ENCODE measurements at regions not wholly inside any gene's neighbourhood (a gene's known extent, or its start where the extent isn't known, plus 50 kb on each side); places are given as distances from the start of the nearest gene placed in this dataset.

GRCh38 chr11:129574431-129574830 lies 198.8 kb downstream of the BARX2 start:
- H3K27ac ChIP-seq: no peak overlapping the region
- H3K36me3 ChIP-seq (ENCODE audit: low read depth, missing control alignments): no peaks in the 10 kb centered on the region
- intact Hi-C loops (cut with DNase I; ENCODE audit: low total_unique reads): no loop called here
- 68 to 77% methylated on average over 13 of the region's 13 CpGs for WGBS, 2 donors
- no peaks in the 10 kb centered on the region for H3K27me3 ChIP-seq
- no peaks in the 10 kb centered on the region for H3K4me1 ChIP-seq
- DNase-seq: no peak
- H3K9me3 ChIP-seq: no peaks in the 10 kb centered on the region
- TF ChIP-seq POLR2A (IDR thresholded peaks at IDR 0.05): no peak
- TF ChIP-seq, protein P1, sequence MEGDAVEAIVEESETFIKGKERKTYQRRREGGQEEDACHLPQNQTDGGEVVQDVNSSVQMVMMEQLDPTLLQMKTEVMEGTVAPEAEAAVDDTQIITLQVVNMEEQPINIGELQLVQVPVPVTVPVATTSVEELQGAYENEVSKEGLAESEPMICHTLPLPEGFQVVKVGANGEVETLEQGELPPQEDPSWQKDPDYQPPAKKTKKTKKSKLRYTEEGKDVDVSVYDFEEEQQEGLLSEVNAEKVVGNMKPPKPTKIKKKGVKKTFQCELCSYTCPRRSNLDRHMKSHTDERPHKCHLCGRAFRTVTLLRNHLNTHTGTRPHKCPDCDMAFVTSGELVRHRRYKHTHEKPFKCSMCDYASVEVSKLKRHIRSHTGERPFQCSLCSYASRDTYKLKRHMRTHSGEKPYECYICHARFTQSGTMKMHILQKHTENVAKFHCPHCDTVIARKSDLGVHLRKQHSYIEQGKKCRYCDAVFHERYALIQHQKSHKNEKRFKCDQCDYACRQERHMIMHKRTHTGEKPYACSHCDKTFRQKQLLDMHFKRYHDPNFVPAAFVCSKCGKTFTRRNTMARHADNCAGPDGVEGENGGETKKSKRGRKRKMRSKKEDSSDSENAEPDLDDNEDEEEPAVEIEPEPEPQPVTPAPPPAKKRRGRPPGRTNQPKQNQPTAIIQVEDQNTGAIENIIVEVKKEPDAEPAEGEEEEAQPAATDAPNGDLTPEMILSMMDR (IDR thresholded peaks at IDR 0.05): no peak
- no peak overlapping the region for H3K4me3 ChIP-seq

DNA sequence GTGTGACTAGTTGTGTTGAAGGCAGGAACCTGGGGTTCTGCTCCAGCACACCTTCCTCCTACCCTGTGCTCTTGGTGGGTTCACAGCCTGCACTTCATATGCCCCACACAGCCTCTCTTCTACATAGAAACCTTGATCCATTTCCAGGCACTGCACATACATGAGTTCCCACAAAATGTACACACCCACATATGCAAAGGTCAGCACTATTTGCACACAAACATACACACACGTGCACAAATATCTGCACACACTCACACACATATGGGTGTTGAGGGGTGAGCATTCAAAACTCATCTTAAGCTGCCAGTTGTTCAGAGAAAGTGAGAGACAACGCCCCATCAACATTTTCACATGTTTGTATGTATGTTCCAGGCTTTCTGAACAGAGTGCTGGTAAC lies 201.0 kb downstream of the BARX2 start:
- WGBS, 2 donors: 71 to 80% methylated on average over 2 of the region's 2 CpGs
- Histone ChIP-seq H3K27me3 (no peaks in the 10 kb centered on the region), H3K27ac (no peak overlapping the region), H3K4me1 (no peaks in the 10 kb centered on the region), H3K36me3 (ENCODE audit: low read depth, missing control alignments) (no peaks in the 10 kb centered on the region), H3K9me3 (no peaks in the 10 kb centered on the region), H3K4me3 (no peak overlapping the region)
- intact Hi-C loops (cut with DNase I; ENCODE audit: low total_unique reads): no loop called here
- no peak for DNase-seq
- no peak for TF ChIP-seq POLR2A (IDR thresholded peaks at IDR 0.05)
- TF ChIP-seq, protein P1 (IDR thresholded peaks at IDR 0.05): no peak

GRCh38 chr11:129578006-129578405 lies 202.4 kb downstream of the BARX2 start:
- Histone ChIP-seq H3K4me1 (no peaks in the 10 kb centered on the region), H3K27me3 (no peaks in the 10 kb centered on the region), H3K4me3 (no peak overlapping the region), H3K27ac (no peak overlapping the region), H3K36me3 (ENCODE audit: low read depth, missing control alignments) (no peaks in the 10 kb centered on the region), H3K9me3 (no peaks in the 10 kb centered on the region)
- DNase-seq: no peak
- 89 to 94% methylated on average over 4 of the region's 4 CpGs for WGBS, 2 donors
- intact Hi-C loops (cut with DNase I; ENCODE audit: low total_unique reads): no loop called here
- TF ChIP-seq, protein P1 (IDR thresholded peaks at IDR 0.05): no peak
- TF ChIP-seq POLR2A (IDR thresholded peaks at IDR 0.05): no peak

GRCh38 chr11:129580278-129580677 lies 204.6 kb downstream of the BARX2 start:
- no peaks in the 10 kb centered on the region for H3K4me1 ChIP-seq
- 80 to 81% methylated on average over 9 to 10 of the region's 10 CpGs for whole genome bisulfite sequencing, 2 donors
- TF ChIP-seq POLR2A (IDR thresholded peaks at IDR 0.05): no peak
- TF ChIP-seq, protein P1 (IDR thresholded peaks at IDR 0.05): no peak
- no peak overlapping the region for H3K27ac ChIP-seq
- intact Hi-C loops (cut with DNase I; ENCODE audit: low total_unique reads): no loop called here
- H3K4me3 ChIP-seq: no peak overlapping the region
- H3K27me3 ChIP-seq: no peaks in the 10 kb centered on the region
- no peaks in the 10 kb centered on the region for H3K9me3 ChIP-seq
- no peaks in the 10 kb centered on the region for H3K36me3 ChIP-seq (ENCODE audit: low read depth, missing control alignments)
- no peak for DNase-seq

DNA sequence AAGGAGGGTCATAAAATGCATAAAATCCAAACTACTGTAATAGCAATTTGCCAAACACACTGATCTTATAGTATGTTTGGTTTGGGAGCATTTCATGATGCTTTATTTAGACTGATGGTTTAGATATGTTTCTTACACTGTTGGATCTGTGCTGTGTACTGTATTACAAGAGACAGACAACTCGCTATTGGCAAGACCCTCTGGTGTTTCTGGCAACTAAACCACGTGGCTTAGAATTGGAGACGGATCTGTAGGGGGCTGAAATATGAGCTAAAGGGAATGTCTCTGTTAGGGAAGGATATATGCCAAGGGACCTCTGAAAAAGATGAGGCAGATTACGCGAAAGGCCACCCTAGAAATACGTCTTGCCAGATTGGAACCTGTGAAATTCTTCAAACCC lies 208.7 kb downstream of the BARX2 start:
- TF ChIP-seq POLR2A (IDR thresholded peaks at IDR 0.05): no peak
- TF ChIP-seq, protein P1 (IDR thresholded peaks at IDR 0.05): no peak
- Histone ChIP-seq H3K4me3 (no peak overlapping the region), H3K4me1 (no peaks in the 10 kb centered on the region), H3K27me3 (no peaks in the 10 kb centered on the region), H3K27ac (no peak overlapping the region), H3K36me3 (ENCODE audit: low read depth, missing control alignments) (no peaks in the 10 kb centered on the region), H3K9me3 (no peaks in the 10 kb centered on the region)
- no peak for DNase-seq
- WGBS, 2 donors: 67 to 83% methylated on average over 6 of the region's 6 CpGs
- intact Hi-C loops (cut with DNase I; ENCODE audit: low total_unique reads): no loop called here
